GM19452 (cell line): ENCODE measurements at regions not wholly inside any gene's neighbourhood (a gene's known extent, or its start where the extent isn't known, plus 50 kb on each side); places are given as distances from the start of the nearest gene placed in this dataset.

ENCODE experiments used
- ATAC-seq: cut with Tn5 transposase; IDR thresholded peaks from one replicate; pipeline ENCODE4 v1.9.1; 2021; ENCODE audit not compliant: unreplicated experiment

GRCh38 chr1:57835620-57836019 lies 411.8 kb upstream of the DAB1 start:
- no peak for ATAC-seq

- ATAC-seq: no peak
Observed at GRCh38 chr1:57833296-57833695, 409.4 kb upstream of the DAB1 start.

- ATAC-seq: no peak
Observed at GRCh38 chr1:57832612-57833011, 408.8 kb upstream of the DAB1 start.

GRCh38 chr1:57831624-57832023 lies 407.8 kb upstream of the DAB1 start:
- ATAC-seq: no peak

GRCh38 chr1:57826535-57826934 lies 402.7 kb upstream of the DAB1 start:
- no peak for ATAC-seq

GRCh38 chr1:57824535-57824934 lies 400.7 kb upstream of the DAB1 start:
- no peak for ATAC-seq

- ATAC-seq: no peak
Observed at GRCh38 chr1:57820356-57821095, 396.7 kb upstream of the DAB1 start.

- no peak for ATAC-seq
Observed at GRCh38 chr1:57819893-57820292, 396.0 kb upstream of the DAB1 start.

GRCh38 chr1:57803586-57803985 lies 379.7 kb upstream of the DAB1 start:
- ATAC-seq: no peak

- no peak for ATAC-seq
Observed at GRCh38 chr1:57800376-57800775, 376.5 kb upstream of the DAB1 start.

- ATAC-seq: no peak
Observed at GRCh38 chr1:57799490-57800115, 375.7 kb upstream of the DAB1 start.

GRCh38 chr1:57798543-57798942 lies 374.7 kb upstream of the DAB1 start:
- ATAC-seq: no peak

GRCh38 chr1:57797084-57797483 lies 373.2 kb upstream of the DAB1 start:
- no peak for ATAC-seq

- no peak for ATAC-seq
Observed at GRCh38 chr1:57796616-57797015, 372.8 kb upstream of the DAB1 start.

GRCh38 chr1:57795886-57796285 lies 372.0 kb upstream of the DAB1 start:
- ATAC-seq: no peak

- no peak for ATAC-seq
Observed at GRCh38 chr1:57794078-57794477, 370.2 kb upstream of the DAB1 start.

GRCh38 chr1:57791497-57791896 lies 367.6 kb upstream of the DAB1 start:
- ATAC-seq: no peak

- no peak for ATAC-seq
Observed at GRCh38 chr1:57789936-57790335, 366.1 kb upstream of the DAB1 start.

- ATAC-seq: no peak
Observed at GRCh38 chr1:57788313-57788712, 364.5 kb upstream of the DAB1 start.

- ATAC-seq: no peak
Observed at GRCh38 chr1:57784356-57784755, 360.5 kb upstream of the DAB1 start.

GRCh38 chr1:57782357-57782756 lies 358.5 kb upstream of the DAB1 start:
- no peak for ATAC-seq

- no peak for ATAC-seq
Observed at GRCh38 chr1:57772580-57773195, 348.8 kb upstream of the DAB1 start.
